Endothelial cell of umbilical vein (primary cell): ENCODE measurements at regions not wholly inside any gene's neighbourhood (a gene's known extent, or its start where the extent isn't known, plus 50 kb on each side); places are given as distances from the start of the nearest gene placed in this dataset.

Source experiments
- BruUV-seq: library from RNA; stranded (reverse); fragments of 400-500 nt; replicated peaks from 2 replicates; lab custom pipeline; 2021; lab: Mats Ljungman, UMichigan
- CTCF ChIA-PET: fragments of 300-600, 350-600 bp; sonication (Branson Sonifier 250); formaldehyde crosslinking; loops from one replicate; lab custom pipeline; 2021; ENCODE audit warnings: antibody characterized with exemption, inconsistent platforms; lab: Charles Lee
- POLR2A ChIA-PET: fragments of 300-600, 350-600 bp; sonication (Branson Sonifier 250); formaldehyde crosslinking; loops from one replicate; lab custom pipeline; 2021; ENCODE audit warnings: antibody characterized with exemption, inconsistent platforms; lab: Charles Lee
- DNase-seq: peaks from one replicate; pipeline ENCODE4 v3.0.0-alpha.2; 2011; ENCODE audit warnings: low read depth, low spot score
- FAIRE-seq: peaks from 2 replicates; lab custom pipeline; 2011; peaks lifted over from hg19 to GRCh38; lab: Jason Lieb, UNC
- H2AFZ ChIP-seq: 2 replicates; pipeline ENCODE4 v1.6.0; 2012; ENCODE audit warnings: low read depth, low read length, control low read depth, inconsistent platforms
- H3K27ac ChIP-seq: 2 replicates; pipeline ENCODE4 v1.5.1; 2011; ENCODE audit warnings: low read depth, mild to moderate bottlenecking, control low read depth, low read length, moderate library complexity; ENCODE audit not compliant: insufficient read depth
- H3K27me3 ChIP-seq, 2 experiments: 2 replicates each; pipeline versions ENCODE4 v1.6.0 to v1.6.1; 2011; ENCODE audit warnings: low read length in 2 of 2, mixed read lengths in 1 of 2; ENCODE audit not compliant: control insufficient read depth in 2 of 2, insufficient read depth in 2 of 2
- H3K36me3 ChIP-seq, 2 experiments: 2 replicates in 1 of 2; 3 replicates in 1 of 2; pipeline ENCODE4 v1.5.1; 2011; ENCODE audit warnings: low read length in 2 of 2, mild to moderate bottlenecking in 1 of 2, moderate library complexity in 1 of 2; ENCODE audit not compliant: control insufficient read depth in 2 of 2, insufficient read depth in 2 of 2; ENCODE audit errors: extremely low read depth in 1 of 2
- H3K4me1 ChIP-seq: 3 replicates; pipeline ENCODE4 v1.5.1; 2011; ENCODE audit warnings: mild to moderate bottlenecking, low read length; ENCODE audit not compliant: control insufficient read depth, insufficient read depth; ENCODE audit errors: extremely low read depth
- H3K4me2 ChIP-seq: 2 replicates; pipeline ENCODE4 v1.6.1; 2011; ENCODE audit warnings: low read length, control low read depth, mixed read lengths; ENCODE audit not compliant: insufficient read depth
- H3K4me3 ChIP-seq, 3 experiments: fragments of 200-600 bp in 1 of 3; sonication (generic), shearing (Covaris generic) in 1 of 3; replicated peaks in 1 of 3; 2 replicates each; pipeline ENCODE4 v1.5.1; 2011 to 2016; ENCODE audit warnings: control low read depth in 3 of 3, low read length in 3 of 3, mild to moderate bottlenecking in 2 of 3, inconsistent platforms in 1 of 3, low read depth in 1 of 3, moderate library complexity in 1 of 3; ENCODE audit not compliant: insufficient read depth in 1 of 3
- H3K79me2 ChIP-seq: 2 replicates; pipeline ENCODE4 v1.6.0; 2012; ENCODE audit warnings: low read length, inconsistent platforms; ENCODE audit not compliant: control insufficient read depth, insufficient read depth
- H3K9ac ChIP-seq: replicated peaks from 2 replicates; pipeline ENCODE3; 2011; ENCODE audit warnings: low read length, control low read depth; ENCODE audit not compliant: insufficient read depth; ENCODE audit errors: extremely low read depth
- H3K9me1 ChIP-seq: replicated peaks from 3 replicates; pipeline ENCODE4 v1.6.0; 2011; ENCODE audit warnings: mild to moderate bottlenecking, low read length; ENCODE audit not compliant: control insufficient read depth, insufficient read depth; ENCODE audit errors: extremely low read depth
- H3K9me3 ChIP-seq: replicated peaks from 2 replicates; pipeline ENCODE4 v1.5.1; 2012; ENCODE audit warnings: low read length, inconsistent platforms; ENCODE audit not compliant: control insufficient read depth, insufficient read depth
- H4K20me1 ChIP-seq: replicated peaks from 2 replicates; pipeline ENCODE3; 2011; ENCODE audit warnings: mild to moderate bottlenecking, low read length; ENCODE audit not compliant: control insufficient read depth, insufficient read depth; ENCODE audit errors: extremely low read depth
- EZH2 ChIP-seq: IDR thresholded peaks from 2 replicates; pipeline ENCODE4 v1.6.1; 2012; ENCODE audit warnings: borderline replicate concordance, low read depth, mild to moderate bottlenecking, moderate library complexity, low read length, inconsistent platforms; ENCODE audit not compliant: severe bottlenecking
- FOS ChIP-seq: IDR thresholded peaks from 2 replicates; pipeline ENCODE4 v1.6.1; 2011; ENCODE audit warnings: mild to moderate bottlenecking, low read length, moderate library complexity, borderline replicate concordance; ENCODE audit not compliant: insufficient read depth
- GATA2 ChIP-seq: IDR thresholded peaks from 2 replicates; pipeline ENCODE4 v1.7.0; 2011; ENCODE audit warnings: low read depth, mild to moderate bottlenecking, moderate library complexity, mixed read lengths, low read length; ENCODE audit not compliant: insufficient read length, insufficient read depth
- JUN ChIP-seq: IDR thresholded peaks from 2 replicates; pipeline ENCODE4 v1.6.1; 2011; ENCODE audit warnings: borderline replicate concordance, low read depth; ENCODE audit not compliant: insufficient read length, insufficient read depth
- MAX ChIP-seq: IDR thresholded peaks from 2 replicates; pipeline ENCODE4 v1.6.1; 2011; ENCODE audit not compliant: insufficient read depth, insufficient read length
- MYC ChIP-seq: IDR thresholded peaks from one replicate; pipeline ENCODE4 v1.6.1; 2011; ENCODE audit warnings: mild to moderate bottlenecking, low read depth, low read length
- POLR2A ChIP-seq: IDR thresholded peaks from 2 replicates; pipeline ENCODE4 v1.6.1; 2012; ENCODE audit warnings: low read depth, mild to moderate bottlenecking, control low read depth, low read length
- POLR2AphosphoS5 ChIP-seq: IDR thresholded peaks from 2 replicates; pipeline ENCODE4 v1.6.1; 2012; ENCODE audit warnings: low read depth, mild to moderate bottlenecking, control low read depth, low read length, moderate library complexity; ENCODE audit not compliant: insufficient read depth
- dilution Hi-C: fragments of 300-500 bp; cut with MboI; formaldehyde crosslinking; loops from one replicate; pipeline ENCODE4 v1.15.0; 2019; ENCODE audit warnings: low sequenced_read_pairs; ENCODE audit not compliant: extremely low pct_ligation_motif_present
- intact Hi-C: fragments of 100-400 bp; cut with micrococcal nuclease; formaldehyde crosslinking; loops from one replicate; pipeline ENCODE4 v1.10.0; 2022
- TF ChIP-seq, protein P1 (sequence below), 2 donors: IDR thresholded peaks; 1 replicate in 1 of 2; 2 replicates in 1 of 2; pipeline ENCODE4 v1.5.1; 2011; ENCODE audit warnings: low read length in 2 of 2, mild to moderate bottlenecking in 2 of 2, moderate library complexity in 2 of 2, control low read depth in 1 of 2, inconsistent platforms in 1 of 2, low read depth in 1 of 2; ENCODE audit not compliant: insufficient read depth in 1 of 2; ENCODE audit errors: extremely low read depth in 1 of 2

- Histone ChIP-seq H3K36me3 (no peaks in the 10 kb centered on the region), H4K20me1 (no peaks in the 10 kb centered on the region), H3K9me1 (no peaks in the 10 kb centered on the region), H3K27me3 (no peaks in the 10 kb centered on the region), H3K4me2 (no peak overlapping the region), H3K4me3 (no peak overlapping the region), H3K79me2 (no peaks in the 10 kb centered on the region), H3K4me1 (peaks cover 5% of the 10 kb centered on the region), H2AFZ (no peak overlapping the region), H3K27ac (no peak overlapping the region), H3K9me3 (no peaks in the 10 kb centered on the region), H3K9ac (no peak overlapping the region)
- BruUV-seq: no TSS peak
- ChIA-PET POLR2A (no interaction called here), CTCF (interaction anchor here (1.0 to 5.5 kb wide), 4 partner anchors 9 to 678 kb away, joined by 3 to 44 read pairs (median 7); partner anchors contain the start of gene TNFSF4)
- intact Hi-C loops: loop anchor here (2.0 kb wide), 2 partner anchors 218 to 1324 kb away; no protein-coding TSS in a partner anchor
- FAIRE-seq: no peak
- no peak for DNase-seq
- dilution Hi-C loops: no loop called here
- TF ChIP-seq FOS (no peak), GATA2 (no peak), JUN (no peak), POLR2AphosphoS5 (no peak), POLR2A (no peak), MAX (no peak), MYC (no peak), EZH2 (no peak)
- TF ChIP-seq, protein P1, sequence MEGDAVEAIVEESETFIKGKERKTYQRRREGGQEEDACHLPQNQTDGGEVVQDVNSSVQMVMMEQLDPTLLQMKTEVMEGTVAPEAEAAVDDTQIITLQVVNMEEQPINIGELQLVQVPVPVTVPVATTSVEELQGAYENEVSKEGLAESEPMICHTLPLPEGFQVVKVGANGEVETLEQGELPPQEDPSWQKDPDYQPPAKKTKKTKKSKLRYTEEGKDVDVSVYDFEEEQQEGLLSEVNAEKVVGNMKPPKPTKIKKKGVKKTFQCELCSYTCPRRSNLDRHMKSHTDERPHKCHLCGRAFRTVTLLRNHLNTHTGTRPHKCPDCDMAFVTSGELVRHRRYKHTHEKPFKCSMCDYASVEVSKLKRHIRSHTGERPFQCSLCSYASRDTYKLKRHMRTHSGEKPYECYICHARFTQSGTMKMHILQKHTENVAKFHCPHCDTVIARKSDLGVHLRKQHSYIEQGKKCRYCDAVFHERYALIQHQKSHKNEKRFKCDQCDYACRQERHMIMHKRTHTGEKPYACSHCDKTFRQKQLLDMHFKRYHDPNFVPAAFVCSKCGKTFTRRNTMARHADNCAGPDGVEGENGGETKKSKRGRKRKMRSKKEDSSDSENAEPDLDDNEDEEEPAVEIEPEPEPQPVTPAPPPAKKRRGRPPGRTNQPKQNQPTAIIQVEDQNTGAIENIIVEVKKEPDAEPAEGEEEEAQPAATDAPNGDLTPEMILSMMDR (IDR thresholded peaks at IDR 0.05; ENCODE audit: extremely low read depth in 1 of 2, insufficient read depth in 1 of 2, low read depth in 1 of 2, low read length in 2 of 2): no peak
These were observed 55.8 kb upstream of the PRDX6 start for GRCh38 chr1:173421286-173421685.
